ENCODE measurements at regions not wholly inside any gene's neighbourhood (a gene's known extent, or its start where the extent isn't known, plus 50 kb on each side); places are given as distances from the start of the nearest gene placed in this dataset.

DNA sequence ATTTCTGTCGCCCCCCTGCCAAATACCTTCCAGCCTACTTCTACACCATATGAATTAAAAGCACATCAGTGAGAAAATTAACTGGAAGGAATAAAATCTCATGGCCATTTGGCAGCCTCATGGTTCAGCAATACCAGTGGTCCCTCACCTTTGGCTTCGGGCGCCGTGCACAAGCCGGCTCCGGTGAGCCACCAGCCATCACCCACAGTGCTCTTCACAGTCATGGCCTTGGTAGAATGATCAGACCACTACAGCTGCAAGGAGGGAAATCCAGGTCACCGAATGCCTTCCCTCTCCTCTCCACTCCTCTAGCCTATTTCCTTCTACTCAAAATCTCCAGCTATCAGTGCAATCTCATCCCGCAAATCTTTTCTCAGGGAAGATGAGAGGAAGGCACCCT is 239.1 kb downstream of the C1D start:
- no peak overlapping the region for H3K4me3 ChIP-seq (replicated peaks; ENCODE audit: low read depth, low read length)
- no peak for DNase-seq (ENCODE audit: extremely low read depth, low read depth)
- TF ChIP-seq, protein P1, sequence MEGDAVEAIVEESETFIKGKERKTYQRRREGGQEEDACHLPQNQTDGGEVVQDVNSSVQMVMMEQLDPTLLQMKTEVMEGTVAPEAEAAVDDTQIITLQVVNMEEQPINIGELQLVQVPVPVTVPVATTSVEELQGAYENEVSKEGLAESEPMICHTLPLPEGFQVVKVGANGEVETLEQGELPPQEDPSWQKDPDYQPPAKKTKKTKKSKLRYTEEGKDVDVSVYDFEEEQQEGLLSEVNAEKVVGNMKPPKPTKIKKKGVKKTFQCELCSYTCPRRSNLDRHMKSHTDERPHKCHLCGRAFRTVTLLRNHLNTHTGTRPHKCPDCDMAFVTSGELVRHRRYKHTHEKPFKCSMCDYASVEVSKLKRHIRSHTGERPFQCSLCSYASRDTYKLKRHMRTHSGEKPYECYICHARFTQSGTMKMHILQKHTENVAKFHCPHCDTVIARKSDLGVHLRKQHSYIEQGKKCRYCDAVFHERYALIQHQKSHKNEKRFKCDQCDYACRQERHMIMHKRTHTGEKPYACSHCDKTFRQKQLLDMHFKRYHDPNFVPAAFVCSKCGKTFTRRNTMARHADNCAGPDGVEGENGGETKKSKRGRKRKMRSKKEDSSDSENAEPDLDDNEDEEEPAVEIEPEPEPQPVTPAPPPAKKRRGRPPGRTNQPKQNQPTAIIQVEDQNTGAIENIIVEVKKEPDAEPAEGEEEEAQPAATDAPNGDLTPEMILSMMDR (IDR thresholded peaks at IDR 0.05; ENCODE audit: low read depth, low read length, missing control alignments) = no peak

DNA sequence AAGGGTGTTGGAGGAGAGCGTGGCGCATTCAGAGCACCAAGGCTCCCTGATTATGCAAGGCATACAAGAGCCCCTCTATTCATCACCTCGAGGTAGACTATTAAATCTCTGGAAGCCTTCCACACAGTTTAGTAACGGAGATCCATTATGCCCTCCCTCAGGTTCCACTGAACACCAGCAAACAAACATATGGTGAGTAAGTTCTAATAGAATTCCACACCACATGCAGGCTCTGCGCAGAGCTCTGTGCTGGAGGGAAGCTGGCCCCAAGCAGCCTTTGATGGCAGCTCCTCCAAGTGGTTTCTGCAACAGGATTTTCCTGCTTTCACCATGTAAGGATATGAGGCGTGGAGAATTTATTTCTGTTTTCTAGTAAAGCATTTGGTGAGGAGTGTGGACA is 238.6 kb downstream of the C1D start:
- DNase-seq (ENCODE audit: extremely low read depth, low read depth) = no peak
- TF ChIP-seq, protein P1 (IDR thresholded peaks at IDR 0.05; ENCODE audit: low read depth, low read length, missing control alignments) = no peak
- H3K4me3 ChIP-seq (replicated peaks; ENCODE audit: low read depth, low read length) = no peak overlapping the region

DNA sequence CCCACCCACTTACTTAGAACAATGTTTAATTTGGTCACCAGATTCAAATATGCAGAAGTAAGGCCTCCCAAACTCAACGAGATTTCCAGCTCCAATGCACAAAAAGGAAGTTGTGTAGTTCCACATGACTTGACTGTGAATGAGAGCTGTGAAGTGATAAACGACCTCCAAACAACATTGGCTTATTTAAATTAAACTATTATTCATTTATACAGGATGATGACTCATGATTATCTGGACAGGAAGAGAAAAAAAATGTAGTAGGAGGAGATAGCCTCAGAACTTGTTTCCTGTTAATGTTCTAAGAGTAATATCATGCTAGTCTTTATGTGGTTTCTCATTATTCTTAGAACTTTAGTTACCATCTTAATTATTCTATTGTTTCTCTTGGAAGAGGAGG is 237.3 kb downstream of the C1D start:
- H3K4me3 ChIP-seq (replicated peaks; ENCODE audit: low read depth, low read length) = no peak overlapping the region
- TF ChIP-seq, protein P1 (IDR thresholded peaks at IDR 0.05; ENCODE audit: low read depth, low read length, missing control alignments) = no peak
- DNase-seq (ENCODE audit: extremely low read depth, low read depth) = peak; percentile 38

DNA sequence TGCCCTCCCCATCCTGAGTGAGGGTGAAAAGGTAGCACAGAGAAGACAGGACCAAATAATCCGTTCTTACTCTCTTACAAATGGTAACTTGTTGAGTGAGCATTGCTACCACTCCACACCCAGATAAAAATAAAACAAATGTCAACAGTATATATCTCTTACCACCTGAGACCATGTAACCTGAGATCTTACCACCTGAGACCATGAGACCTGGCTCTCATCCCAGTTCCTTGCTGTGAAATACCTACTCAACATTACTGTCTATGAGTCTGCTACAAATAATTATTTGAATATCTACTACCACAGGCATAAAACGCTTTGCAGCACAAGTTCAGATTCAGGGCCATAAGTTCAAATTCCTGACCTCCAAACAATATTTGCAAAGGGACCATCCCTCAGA is 234.7 kb downstream of the C1D start:
- DNase-seq (ENCODE audit: extremely low read depth, low read depth) = no peak
- TF ChIP-seq, protein P1 (IDR thresholded peaks at IDR 0.05; ENCODE audit: low read depth, low read length, missing control alignments) = no peak
- no peak overlapping the region for H3K4me3 ChIP-seq (replicated peaks; ENCODE audit: low read depth, low read length)

DNA sequence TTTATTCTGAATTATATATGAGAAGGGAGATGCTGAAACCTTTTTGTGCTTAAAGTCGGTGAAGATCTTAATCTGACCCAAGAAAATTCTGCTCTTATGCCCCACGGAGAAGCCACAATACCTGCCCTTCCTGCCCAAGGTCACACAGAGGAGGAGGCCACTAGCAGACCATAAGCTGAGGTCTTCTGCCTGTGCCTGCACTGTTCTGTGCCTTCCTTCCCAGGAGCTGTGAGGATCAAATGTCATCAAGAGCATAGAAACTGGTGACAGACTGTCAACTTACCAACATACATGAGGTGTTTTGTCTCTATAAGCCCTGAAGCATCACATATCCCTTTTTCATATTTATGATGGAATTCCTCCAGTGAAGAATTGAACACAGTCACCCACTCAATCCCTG is 233.3 kb downstream of the C1D start:
- TF ChIP-seq, protein P1 (IDR thresholded peaks at IDR 0.05; ENCODE audit: low read depth, low read length, missing control alignments) = no peak
- DNase-seq (ENCODE audit: extremely low read depth, low read depth) = no peak
- no peak overlapping the region for H3K4me3 ChIP-seq (replicated peaks; ENCODE audit: low read depth, low read length)

DNA sequence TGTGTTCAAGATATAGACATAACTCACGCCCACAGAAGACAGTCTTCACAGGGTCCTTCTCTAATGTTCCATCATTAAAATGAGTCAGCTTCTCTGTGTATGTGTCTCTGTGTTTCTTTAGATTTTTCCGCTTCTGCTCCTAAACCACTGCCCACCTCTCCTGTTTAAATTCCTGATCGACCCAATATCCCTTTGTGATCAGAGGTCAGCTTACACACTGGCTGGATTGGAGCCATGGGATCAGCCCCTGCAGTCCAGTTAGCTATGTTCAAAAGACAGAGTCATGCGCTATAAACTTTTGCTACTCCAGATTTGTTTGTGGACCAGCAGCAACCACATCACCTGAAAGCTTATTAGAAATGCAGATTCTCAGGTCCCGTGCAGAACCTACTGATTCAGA is 229.2 kb downstream of the C1D start:
- TF ChIP-seq, protein P1 (IDR thresholded peaks at IDR 0.05; ENCODE audit: low read depth, low read length, missing control alignments) = no peak
- no peak overlapping the region for H3K4me3 ChIP-seq (replicated peaks; ENCODE audit: low read depth, low read length)
- DNase-seq (ENCODE audit: extremely low read depth, low read depth) = no peak

DNA sequence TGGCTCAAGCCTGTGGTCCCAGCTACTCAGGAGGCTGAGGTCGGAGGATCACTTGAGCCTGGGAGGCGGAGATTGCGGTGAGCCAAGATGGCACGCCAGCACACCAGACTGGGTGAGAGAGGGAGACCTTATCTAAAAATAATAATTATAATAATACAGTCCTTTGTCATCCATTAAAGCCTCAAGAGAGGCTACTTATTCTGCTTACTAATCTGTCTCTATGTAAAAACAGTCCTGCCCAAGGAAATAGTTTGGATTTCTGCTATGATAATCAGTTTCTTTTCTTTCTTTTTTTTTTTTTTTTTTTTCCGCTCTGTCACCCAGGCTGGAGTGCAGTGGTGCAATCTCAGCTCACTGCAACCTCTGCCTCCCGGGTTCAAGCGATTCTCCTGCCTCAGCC is 228.3 kb downstream of the C1D start:
- no peak for DNase-seq (ENCODE audit: extremely low read depth, low read depth)
- H3K4me3 ChIP-seq (replicated peaks; ENCODE audit: low read depth, low read length) = no peak overlapping the region
- TF ChIP-seq, protein P1 (IDR thresholded peaks at IDR 0.05; ENCODE audit: low read depth, low read length, missing control alignments) = no peak

Data from HFF-Myc (cell line).